GM23248 (cell line): ENCODE measurements at regions not wholly inside any gene's neighbourhood (a gene's known extent, or its start where the extent isn't known, plus 50 kb on each side); places are given as distances from the start of the nearest gene placed in this dataset.

Experiments
- EZH2 ChIP-seq: fragments of 200-600 bp; sonication (generic); IDR thresholded peaks from 2 replicates; pipeline ENCODE4 v1.6.1; 2018; ENCODE audit warnings: antibody characterized with exemption, mild to moderate bottlenecking; ENCODE audit not compliant: insufficient read depth, poor library complexity, severe bottlenecking
- EZH2phosphoT487 ChIP-seq: fragments of 200-600 bp; sonication (generic); IDR thresholded peaks from 2 replicates; pipeline ENCODE4 v1.6.1; 2018; ENCODE audit warnings: antibody characterized with exemption, moderate library complexity, mild to moderate bottlenecking, low read depth; ENCODE audit not compliant: insufficient read depth

GRCh38 chr18:56326336-56327072, 311.9 kb downstream of the TXNL1 start:
- no peak for TF ChIP-seq EZH2
- TF ChIP-seq EZH2phosphoT487 = no peak
